ENCODE measurements at regions not wholly inside any gene's neighbourhood (a gene's known extent, or its start where the extent isn't known, plus 50 kb on each side); places are given as distances from the start of the nearest gene placed in this dataset.

- H3K9me2 ChIP-seq (replicated peaks; ENCODE audit: low read length): no peaks in the 10 kb centered on the region
- no peaks in the 10 kb centered on the region for H3K36me3 ChIP-seq (ENCODE audit: low read depth, low read length)
- no peak for DNase-seq
- H2AFZ ChIP-seq (ENCODE audit: low read length): no peak overlapping the region
- no peaks in the 10 kb centered on the region for H3K9me3 ChIP-seq (ENCODE audit: low read length)
- intact Hi-C loops (cut with micrococcal nuclease): no loop called here
- H3K27me3 ChIP-seq (ENCODE audit: low read length): no peaks in the 10 kb centered on the region
- H3K27ac ChIP-seq (ENCODE audit: low read length): no peak overlapping the region
- no peaks in the 10 kb centered on the region for H3K79me2 ChIP-seq (ENCODE audit: low read length)
- no peaks in the 10 kb centered on the region for H4K20me1 ChIP-seq (ENCODE audit: low read length)
- no peak for ATAC-seq
- no TSS peak for BruUV-seq (replicated peaks)
- POLR2A ChIA-PET (ENCODE audit: unreplicated experiment): no interaction called here
- no peak for TF ChIP-seq EZH2phosphoT487 (IDR thresholded peaks at IDR 0.05; ENCODE audit: borderline replicate concordance, low read length)
- TF ChIP-seq EZH2 (IDR thresholded peaks at IDR 0.05; ENCODE audit: low read length, unreplicated experiment): no peak
- TF ChIP-seq, protein P1, sequence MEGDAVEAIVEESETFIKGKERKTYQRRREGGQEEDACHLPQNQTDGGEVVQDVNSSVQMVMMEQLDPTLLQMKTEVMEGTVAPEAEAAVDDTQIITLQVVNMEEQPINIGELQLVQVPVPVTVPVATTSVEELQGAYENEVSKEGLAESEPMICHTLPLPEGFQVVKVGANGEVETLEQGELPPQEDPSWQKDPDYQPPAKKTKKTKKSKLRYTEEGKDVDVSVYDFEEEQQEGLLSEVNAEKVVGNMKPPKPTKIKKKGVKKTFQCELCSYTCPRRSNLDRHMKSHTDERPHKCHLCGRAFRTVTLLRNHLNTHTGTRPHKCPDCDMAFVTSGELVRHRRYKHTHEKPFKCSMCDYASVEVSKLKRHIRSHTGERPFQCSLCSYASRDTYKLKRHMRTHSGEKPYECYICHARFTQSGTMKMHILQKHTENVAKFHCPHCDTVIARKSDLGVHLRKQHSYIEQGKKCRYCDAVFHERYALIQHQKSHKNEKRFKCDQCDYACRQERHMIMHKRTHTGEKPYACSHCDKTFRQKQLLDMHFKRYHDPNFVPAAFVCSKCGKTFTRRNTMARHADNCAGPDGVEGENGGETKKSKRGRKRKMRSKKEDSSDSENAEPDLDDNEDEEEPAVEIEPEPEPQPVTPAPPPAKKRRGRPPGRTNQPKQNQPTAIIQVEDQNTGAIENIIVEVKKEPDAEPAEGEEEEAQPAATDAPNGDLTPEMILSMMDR (conservative IDR thresholded peaks at IDR 0.05; ENCODE audit: low read depth, low read length): no peak
- CTCF ChIA-PET: no interaction called here
- no peaks in the 10 kb centered on the region for H3F3A ChIP-seq (ENCODE audit: low read length, unreplicated experiment)
- no peaks in the 10 kb centered on the region for H3K4me1 ChIP-seq (ENCODE audit: insufficient read depth, low read length)
- no peak overlapping the region for H3K4me3 ChIP-seq (ENCODE audit: low read length)
- no peak overlapping the region for H3K9ac ChIP-seq (ENCODE audit: low read length)
- no peak overlapping the region for H3K4me2 ChIP-seq (ENCODE audit: low read length)
Observed at GRCh38 chr2:147260241-147260640, 584.6 kb upstream of the ACVR2A start.

DNA sequence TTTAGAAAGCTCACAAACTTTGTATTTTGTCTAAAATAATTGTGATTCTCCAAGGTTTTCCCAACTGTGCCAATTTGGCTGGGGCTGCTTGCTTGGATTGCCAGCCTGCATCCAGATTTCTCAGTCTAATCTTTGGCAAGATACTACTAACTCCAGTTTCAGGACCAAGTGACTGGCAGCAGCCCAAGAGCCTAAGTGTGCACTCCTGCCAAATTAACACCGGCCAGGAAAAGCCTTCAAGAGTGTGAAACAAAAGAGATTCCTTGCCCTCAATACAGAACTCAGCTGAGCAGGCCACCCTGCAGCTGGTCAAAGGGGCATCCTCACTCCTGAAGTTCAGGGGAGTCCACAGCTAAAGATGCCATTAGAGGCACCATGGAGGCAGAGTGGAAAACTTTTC, 589.0 kb upstream of the ACVR2A start:
- Histone ChIP-seq H3K9me2 (replicated peaks; ENCODE audit: low read length) (no peaks in the 10 kb centered on the region), H3K4me2 (ENCODE audit: low read length) (no peak overlapping the region), H3K27ac (ENCODE audit: low read length) (no peak overlapping the region), H3K4me3 (ENCODE audit: low read length) (no peak overlapping the region), H4K20me1 (ENCODE audit: low read length) (no peaks in the 10 kb centered on the region), H3K4me1 (ENCODE audit: insufficient read depth, low read length) (no peaks in the 10 kb centered on the region), H3K36me3 (ENCODE audit: low read depth, low read length) (no peaks in the 10 kb centered on the region), H3K79me2 (ENCODE audit: low read length) (no peaks in the 10 kb centered on the region), H3F3A (ENCODE audit: low read length, unreplicated experiment) (no peaks in the 10 kb centered on the region), H2AFZ (ENCODE audit: low read length) (no peak overlapping the region), H3K9me3 (ENCODE audit: low read length) (no peaks in the 10 kb centered on the region), H3K27me3 (ENCODE audit: low read length) (no peaks in the 10 kb centered on the region), H3K9ac (ENCODE audit: low read length) (no peak overlapping the region)
- no TSS peak for BruUV-seq (replicated peaks)
- TF ChIP-seq EZH2phosphoT487 (IDR thresholded peaks at IDR 0.05; ENCODE audit: borderline replicate concordance, low read length) (no peak), EZH2 (IDR thresholded peaks at IDR 0.05; ENCODE audit: low read length, unreplicated experiment) (no peak)
- TF ChIP-seq, protein P1 (conservative IDR thresholded peaks at IDR 0.05; ENCODE audit: low read depth, low read length): no peak
- intact Hi-C loops (cut with micrococcal nuclease): no loop called here
- ChIA-PET CTCF (no interaction called here), POLR2A (ENCODE audit: unreplicated experiment) (no interaction called here)
- ATAC-seq (no peak), DNase-seq (no peak)

DNA sequence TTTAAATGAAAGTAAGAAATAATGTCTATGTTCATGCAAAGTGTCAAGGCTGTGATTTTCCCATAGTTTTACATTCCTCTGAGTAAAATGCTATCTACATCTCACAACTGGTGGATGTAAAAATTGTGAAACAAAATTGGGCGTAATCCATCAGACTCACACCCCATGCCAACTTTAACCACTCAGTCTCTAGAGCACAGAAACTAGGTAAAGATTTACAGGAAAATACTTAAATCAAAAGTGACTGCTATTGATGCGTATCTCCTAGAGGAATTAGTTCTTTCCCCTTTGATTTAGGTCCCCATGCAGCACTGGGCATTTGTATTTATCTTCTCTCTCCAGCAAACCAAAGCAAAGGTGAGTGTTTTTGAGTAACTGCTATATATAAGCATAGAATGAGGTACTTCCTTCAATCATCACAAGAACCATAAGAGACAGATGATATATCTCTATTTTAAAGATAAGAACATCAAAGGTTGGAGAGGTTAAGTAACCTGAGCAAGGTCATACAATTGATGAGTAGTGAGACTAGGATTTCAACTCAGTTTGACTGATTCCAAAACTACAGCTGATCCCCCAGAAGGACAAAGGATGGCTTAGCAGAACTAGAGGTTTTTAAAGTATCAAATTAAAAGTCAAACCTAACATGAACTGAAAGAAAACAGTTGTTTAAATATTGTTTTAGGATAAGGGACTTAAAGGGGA, 594.0 kb upstream of the ACVR2A start:
- H3K4me3 ChIP-seq (ENCODE audit: low read length): no peak overlapping the region
- ChIA-PET CTCF (no interaction called here), POLR2A (ENCODE audit: unreplicated experiment) (no interaction called here)
- no peaks in the 10 kb centered on the region for H3K79me2 ChIP-seq (ENCODE audit: low read length)
- ATAC-seq: no peak
- TF ChIP-seq EZH2 (IDR thresholded peaks at IDR 0.05; ENCODE audit: low read length, unreplicated experiment) (no peak), EZH2phosphoT487 (IDR thresholded peaks at IDR 0.05; ENCODE audit: borderline replicate concordance, low read length) (no peak)
- TF ChIP-seq, protein P1 (conservative IDR thresholded peaks at IDR 0.05; ENCODE audit: low read depth, low read length): no peak
- H3K4me1 ChIP-seq (ENCODE audit: insufficient read depth, low read length): no peaks in the 10 kb centered on the region
- intact Hi-C loops (cut with micrococcal nuclease): no loop called here
- H3K9me2 ChIP-seq (replicated peaks; ENCODE audit: low read length): no peaks in the 10 kb centered on the region
- no peak overlapping the region for H3K4me2 ChIP-seq (ENCODE audit: low read length)
- no peaks in the 10 kb centered on the region for H3K27me3 ChIP-seq (ENCODE audit: low read length)
- no peak overlapping the region for H2AFZ ChIP-seq (ENCODE audit: low read length)
- no peaks in the 10 kb centered on the region for H3K9me3 ChIP-seq (ENCODE audit: low read length)
- no peak overlapping the region for H3K9ac ChIP-seq (ENCODE audit: low read length)
- DNase-seq: no peak
- no peaks in the 10 kb centered on the region for H3K36me3 ChIP-seq (ENCODE audit: low read depth, low read length)
- no peak overlapping the region for H3K27ac ChIP-seq (ENCODE audit: low read length)
- no peaks in the 10 kb centered on the region for H3F3A ChIP-seq (ENCODE audit: low read length, unreplicated experiment)
- no peaks in the 10 kb centered on the region for H4K20me1 ChIP-seq (ENCODE audit: low read length)
- BruUV-seq (replicated peaks): no TSS peak

Measured in PC-3 (cell line).